ENCODE measurements at regions not wholly inside any gene's neighbourhood (a gene's known extent, or its start where the extent isn't known, plus 50 kb on each side); places are given as distances from the start of the nearest gene placed in this dataset.

GRCh38 chr12:108021141-108021540, 107.9 kb upstream of the WSCD2 start:
- intact Hi-C loops (cut with DNase I): no loop called here
- 50 to 53% methylated on average over 1 of the region's 1 CpG for WGBS, 2 donors
- Histone ChIP-seq H3K27me3 (peaks cover 0 to 38% (median 18%) of the 10 kb centered on the region in 7 donors), H3K27ac (no peak overlapping the region), H3K36me3 (no peaks in the 10 kb centered on the region), H3K4me1 (no peaks in the 10 kb centered on the region), H3K4me3 (no peak overlapping the region), H3K9me3 (no peaks in the 10 kb centered on the region)
- TF ChIP-seq CTCF (IDR thresholded peaks at IDR 0.05): no peak
- no peak for DNase-seq
- ATAC-seq: no peak

GRCh38 chr12:108021949-108022522, 107.1 kb upstream of the WSCD2 start:
- H3K27me3 ChIP-seq: peaks cover 0 to 42% (median 16%) of the 10 kb centered on the region in 7 donors
- no peaks in the 10 kb centered on the region for H3K4me1 ChIP-seq
- ATAC-seq (no peak), DNase-seq (no peak)
- no peak overlapping the region for H3K27ac ChIP-seq
- WGBS, 2 donors: 64 to 82% methylated on average over 2 of the region's 2 CpGs
- H3K36me3 ChIP-seq: no peaks in the 10 kb centered on the region
- no peak overlapping the region for H3K4me3 ChIP-seq
- intact Hi-C loops (cut with DNase I): no loop called here
- no peak for TF ChIP-seq CTCF (IDR thresholded peaks at IDR 0.05)
- H3K9me3 ChIP-seq: no peaks in the 10 kb centered on the region

- ATAC-seq (no peak), DNase-seq (no peak)
- Histone ChIP-seq H3K27me3 (peaks cover 0 to 64% (median 33%) of the 10 kb centered on the region in 7 donors), H3K36me3 (no peaks in the 10 kb centered on the region), H3K4me1 (no peaks in the 10 kb centered on the region), H3K4me3 (no peak overlapping the region), H3K27ac (no peak overlapping the region), H3K9me3 (no peaks in the 10 kb centered on the region)
- TF ChIP-seq CTCF (IDR thresholded peaks at IDR 0.05): no peak
- 39 to 42% methylated on average over 12 of the region's 12 CpGs for WGBS, 2 donors
- intact Hi-C loops (cut with DNase I): no loop called here
These were observed 99.8 kb upstream of the WSCD2 start for GRCh38 chr12:108029051-108029835.

- DNase-seq (no peak), ATAC-seq (no peak)
- no peak for TF ChIP-seq CTCF (IDR thresholded peaks at IDR 0.05)
- Histone ChIP-seq H3K9me3 (no peaks in the 10 kb centered on the region), H3K4me1 (no peaks in the 10 kb centered on the region), H3K4me3 (no peak overlapping the region), H3K27me3 (peaks cover 0 to 48% (median 19%) of the 10 kb centered on the region in 7 donors), H3K27ac (no peak overlapping the region), H3K36me3 (no peaks in the 10 kb centered on the region)
- intact Hi-C loops (cut with DNase I): no loop called here
- 30 to 37% methylated on average over 2 of the region's 2 CpGs for WGBS, 2 donors
These were observed 96.0 kb upstream of the WSCD2 start for GRCh38 chr12:108033090-108033489.

Measured in heart right ventricle (tissue), 16 donors.